ENCODE measurements at regions not wholly inside any gene's neighbourhood (a gene's known extent, or its start where the extent isn't known, plus 50 kb on each side); places are given as distances from the start of the nearest gene placed in this dataset.

DNA sequence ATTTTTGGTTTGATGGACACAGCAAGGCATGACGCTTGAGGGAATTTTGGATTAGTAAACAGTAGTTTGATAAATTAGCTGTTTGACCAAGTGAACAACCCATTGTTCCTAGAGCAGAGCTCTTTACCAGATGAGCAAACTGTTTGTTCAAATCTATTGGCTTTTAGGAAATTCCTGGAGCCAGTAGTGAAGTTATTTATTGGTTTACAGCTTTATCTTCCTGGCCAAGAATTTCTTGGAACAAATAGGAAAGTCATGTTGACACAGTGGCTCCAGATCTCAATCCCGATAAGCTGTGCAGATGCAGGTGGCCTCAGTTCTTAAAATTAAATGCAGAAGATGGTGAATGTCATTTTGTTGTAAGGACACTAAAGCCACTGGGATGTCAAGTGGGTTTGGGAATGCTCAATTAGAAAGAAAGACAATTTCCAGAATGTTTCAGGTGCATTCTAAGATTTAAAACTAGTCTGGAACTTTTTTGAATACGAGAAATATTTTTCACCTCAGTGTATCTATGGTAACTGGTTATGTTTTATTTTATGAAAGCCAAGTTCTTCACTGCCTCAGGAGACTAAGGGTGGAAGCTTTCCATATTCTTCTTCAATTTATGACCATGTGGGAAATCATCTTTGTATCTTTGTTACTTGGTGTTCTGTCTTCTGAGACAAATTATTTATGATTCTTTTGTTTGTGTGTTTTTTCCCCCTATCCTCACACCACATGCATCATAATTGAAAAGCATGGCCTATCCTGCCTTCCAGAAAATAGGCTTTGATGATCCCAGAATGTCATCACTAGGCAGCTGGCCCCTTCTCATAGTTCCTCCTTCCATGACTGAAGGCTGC lies 554.5 kb downstream of the STIM2 start:
- no peak overlapping the region for H3K27ac ChIP-seq (ENCODE audit: low read length)
- DNase-seq (ENCODE audit: low read depth, low spot score): no peak
- no TSS peak for BruUV-seq (replicated peaks)
- no peaks in the 10 kb centered on the region for H3K27me3 ChIP-seq (ENCODE audit: control insufficient read depth, insufficient read depth, low read length)
- TF ChIP-seq CTCF (IDR thresholded peaks at IDR 0.05) (no peak), TCF7L2 (IDR thresholded peaks at IDR 0.05; ENCODE audit: low read depth, low read length) (no peak), SIN3A (IDR thresholded peaks at IDR 0.05; ENCODE audit: borderline replicate concordance, insufficient read depth, low read depth, low read length) (no peak), POLR2AphosphoS5 (IDR thresholded peaks at IDR 0.05; ENCODE audit: low read depth, low read length) (no peak)
- TF ChIP-seq, protein P1, sequence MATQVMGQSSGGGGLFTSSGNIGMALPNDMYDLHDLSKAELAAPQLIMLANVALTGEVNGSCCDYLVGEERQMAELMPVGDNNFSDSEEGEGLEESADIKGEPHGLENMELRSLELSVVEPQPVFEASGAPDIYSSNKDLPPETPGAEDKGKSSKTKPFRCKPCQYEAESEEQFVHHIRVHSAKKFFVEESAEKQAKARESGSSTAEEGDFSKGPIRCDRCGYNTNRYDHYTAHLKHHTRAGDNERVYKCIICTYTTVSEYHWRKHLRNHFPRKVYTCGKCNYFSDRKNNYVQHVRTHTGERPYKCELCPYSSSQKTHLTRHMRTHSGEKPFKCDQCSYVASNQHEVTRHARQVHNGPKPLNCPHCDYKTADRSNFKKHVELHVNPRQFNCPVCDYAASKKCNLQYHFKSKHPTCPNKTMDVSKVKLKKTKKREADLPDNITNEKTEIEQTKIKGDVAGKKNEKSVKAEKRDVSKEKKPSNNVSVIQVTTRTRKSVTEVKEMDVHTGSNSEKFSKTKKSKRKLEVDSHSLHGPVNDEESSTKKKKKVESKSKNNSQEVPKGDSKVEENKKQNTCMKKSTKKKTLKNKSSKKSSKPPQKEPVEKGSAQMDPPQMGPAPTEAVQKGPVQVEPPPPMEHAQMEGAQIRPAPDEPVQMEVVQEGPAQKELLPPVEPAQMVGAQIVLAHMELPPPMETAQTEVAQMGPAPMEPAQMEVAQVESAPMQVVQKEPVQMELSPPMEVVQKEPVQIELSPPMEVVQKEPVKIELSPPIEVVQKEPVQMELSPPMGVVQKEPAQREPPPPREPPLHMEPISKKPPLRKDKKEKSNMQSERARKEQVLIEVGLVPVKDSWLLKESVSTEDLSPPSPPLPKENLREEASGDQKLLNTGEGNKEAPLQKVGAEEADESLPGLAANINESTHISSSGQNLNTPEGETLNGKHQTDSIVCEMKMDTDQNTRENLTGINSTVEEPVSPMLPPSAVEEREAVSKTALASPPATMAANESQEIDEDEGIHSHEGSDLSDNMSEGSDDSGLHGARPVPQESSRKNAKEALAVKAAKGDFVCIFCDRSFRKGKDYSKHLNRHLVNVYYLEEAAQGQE (IDR thresholded peaks at IDR 0.05; ENCODE audit: insufficient read depth in 1 of 2, low read depth in 2 of 2, low read length in 1 of 2): no peak
- no peaks in the 10 kb centered on the region for H3K36me3 ChIP-seq (ENCODE audit: control insufficient read depth, insufficient read depth, low read length)
- no peaks in the 10 kb centered on the region for H3K9me3 ChIP-seq (ENCODE audit: control insufficient read depth, insufficient read depth, low read depth, low read length)
- in situ Hi-C loops (cut with HindIII; ENCODE audit: low pct_unique_long_range_greater_than_20kb, low sequenced_read_pairs) (no loop called here), intact Hi-C loops (cut with micrococcal nuclease; ENCODE audit: unreplicated experiment) (no loop called here)
- ATAC-seq: no peak
- no peak overlapping the region for H3K4me3 ChIP-seq (ENCODE audit: low read depth in 2 of 2, low read length in 2 of 2)
- POLR2A ChIA-PET: no interaction called here
- CTCF ChIA-PET: no interaction called here
- H3K4me1 ChIP-seq (ENCODE audit: control insufficient read depth, insufficient read depth, low read length): no peaks in the 10 kb centered on the region

DNA sequence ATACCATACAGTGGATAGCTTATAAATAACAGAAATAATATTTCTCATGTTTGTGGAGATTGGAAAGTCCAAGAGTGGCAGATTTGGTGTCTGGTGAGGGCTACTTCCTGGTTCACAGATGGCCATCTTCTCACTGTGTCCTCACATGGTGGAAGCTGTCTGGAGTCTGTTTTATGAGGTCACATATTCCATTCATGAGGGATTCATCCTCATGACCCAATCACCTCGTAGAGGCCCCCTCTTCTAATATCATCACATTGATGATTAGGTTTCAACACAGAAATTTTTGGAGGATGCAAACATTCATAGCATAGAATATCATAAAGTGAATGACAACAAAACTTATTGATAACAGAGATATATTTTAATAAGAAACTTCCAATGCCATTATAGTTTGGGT lies 568.0 kb downstream of the STIM2 start:
- ATAC-seq: no peak
- intact Hi-C loops (cut with micrococcal nuclease; ENCODE audit: unreplicated experiment) (no loop called here), in situ Hi-C loops (cut with HindIII; ENCODE audit: low pct_unique_long_range_greater_than_20kb, low sequenced_read_pairs) (no loop called here)
- H3K27me3 ChIP-seq (ENCODE audit: control insufficient read depth, insufficient read depth, low read length): no peaks in the 10 kb centered on the region
- BruUV-seq (replicated peaks): no TSS peak
- CTCF ChIA-PET: no interaction called here
- no peaks in the 10 kb centered on the region for H3K36me3 ChIP-seq (ENCODE audit: control insufficient read depth, insufficient read depth, low read length)
- H3K4me3 ChIP-seq (ENCODE audit: low read depth in 2 of 2, low read length in 2 of 2): no peak overlapping the region
- H3K4me1 ChIP-seq (ENCODE audit: control insufficient read depth, insufficient read depth, low read length): no peaks in the 10 kb centered on the region
- POLR2A ChIA-PET: no interaction called here
- no peaks in the 10 kb centered on the region for H3K9me3 ChIP-seq (ENCODE audit: control insufficient read depth, insufficient read depth, low read depth, low read length)
- no peak for TF ChIP-seq TCF7L2 (IDR thresholded peaks at IDR 0.05; ENCODE audit: low read depth, low read length)
- TF ChIP-seq SIN3A (IDR thresholded peaks at IDR 0.05; ENCODE audit: borderline replicate concordance, insufficient read depth, low read depth, low read length): no peak
- no peak for TF ChIP-seq CTCF (IDR thresholded peaks at IDR 0.05)
- TF ChIP-seq POLR2AphosphoS5 (IDR thresholded peaks at IDR 0.05; ENCODE audit: low read depth, low read length): no peak
- TF ChIP-seq, protein P1 (IDR thresholded peaks at IDR 0.05; ENCODE audit: insufficient read depth in 1 of 2, low read depth in 2 of 2, low read length in 1 of 2): no peak
- DNase-seq (ENCODE audit: low read depth, low spot score): no peak
- H3K27ac ChIP-seq (ENCODE audit: low read length): no peak overlapping the region

Measured in Panc1 (cell line).